HS-27A (cell line): ENCODE measurements at regions not wholly inside any gene's neighbourhood (a gene's known extent, or its start where the extent isn't known, plus 50 kb on each side); places are given as distances from the start of the nearest gene placed in this dataset.
"Not testable (repeated sequence)": the region's sequence is repeated elsewhere in the genome, so short reads cannot be mapped to it uniquely, and the experiment has no call there.

ENCODE experiments used
- DNase-seq: peaks from one replicate; pipeline ENCODE4 v3.0.0-alpha.2; 2012; ENCODE audit warnings: low read depth, missing footprints

- no peak for DNase-seq
These were observed 280.4 kb downstream of the ALDH8A1 start for GRCh38 chr6:134669485-134669884.

GRCh38 chr6:134667111-134667510, 282.8 kb downstream of the ALDH8A1 start:
- DNase-seq: no peak

DNA sequence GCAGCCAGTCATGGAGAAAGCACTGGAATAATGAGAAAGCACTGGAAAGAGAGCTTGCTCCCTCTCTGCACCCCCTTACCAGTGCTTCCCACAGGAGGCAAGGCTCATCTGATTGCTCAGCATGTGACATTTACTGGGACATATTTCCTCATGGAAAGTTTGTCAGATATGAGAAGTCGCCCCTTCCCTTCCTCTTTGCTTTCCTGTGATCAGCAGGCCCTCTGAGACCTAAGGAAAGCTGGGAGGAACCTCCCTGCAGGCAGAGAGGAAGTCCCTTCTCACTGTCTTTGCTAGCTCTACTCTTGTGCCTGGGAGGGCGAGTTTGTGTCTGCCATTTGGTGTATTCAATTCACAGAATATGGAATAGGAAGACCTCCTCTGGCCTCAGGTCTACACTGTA, 283.8 kb downstream of the ALDH8A1 start:
- DNase-seq: no peak

DNA sequence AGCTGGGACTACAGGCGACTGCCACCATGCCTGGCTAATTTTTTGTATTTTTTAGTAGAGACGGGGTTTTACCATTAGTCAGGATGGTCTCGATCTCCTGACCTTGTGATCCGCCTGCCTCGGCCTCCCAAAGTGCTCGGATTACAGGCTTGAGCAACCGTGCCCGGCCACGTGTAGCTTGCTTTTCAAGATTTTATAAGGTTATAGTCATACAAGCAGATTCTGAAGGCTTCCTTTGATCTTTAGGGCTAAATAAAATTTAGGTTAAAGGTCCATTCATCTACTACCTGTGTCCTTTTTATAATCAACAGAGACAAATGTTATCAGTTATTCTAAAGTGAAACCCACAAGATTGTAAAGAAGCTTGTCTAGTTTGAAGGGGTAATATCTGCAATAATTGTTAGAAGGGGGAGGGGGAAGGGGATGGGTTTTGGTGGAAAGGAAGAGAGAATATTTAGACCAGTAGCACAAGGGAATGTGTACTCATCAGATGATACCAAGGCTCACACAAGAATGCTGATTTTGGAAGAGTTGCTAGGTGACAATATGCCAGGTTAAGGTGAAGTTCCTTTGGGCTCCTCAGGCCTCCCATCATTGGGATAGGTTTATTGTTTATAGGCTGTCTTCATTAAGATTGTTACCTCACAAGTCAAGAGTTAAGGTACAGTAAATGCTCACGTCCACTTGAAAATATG, 284.7 kb downstream of the ALDH8A1 start:
- no peak for DNase-seq

DNA sequence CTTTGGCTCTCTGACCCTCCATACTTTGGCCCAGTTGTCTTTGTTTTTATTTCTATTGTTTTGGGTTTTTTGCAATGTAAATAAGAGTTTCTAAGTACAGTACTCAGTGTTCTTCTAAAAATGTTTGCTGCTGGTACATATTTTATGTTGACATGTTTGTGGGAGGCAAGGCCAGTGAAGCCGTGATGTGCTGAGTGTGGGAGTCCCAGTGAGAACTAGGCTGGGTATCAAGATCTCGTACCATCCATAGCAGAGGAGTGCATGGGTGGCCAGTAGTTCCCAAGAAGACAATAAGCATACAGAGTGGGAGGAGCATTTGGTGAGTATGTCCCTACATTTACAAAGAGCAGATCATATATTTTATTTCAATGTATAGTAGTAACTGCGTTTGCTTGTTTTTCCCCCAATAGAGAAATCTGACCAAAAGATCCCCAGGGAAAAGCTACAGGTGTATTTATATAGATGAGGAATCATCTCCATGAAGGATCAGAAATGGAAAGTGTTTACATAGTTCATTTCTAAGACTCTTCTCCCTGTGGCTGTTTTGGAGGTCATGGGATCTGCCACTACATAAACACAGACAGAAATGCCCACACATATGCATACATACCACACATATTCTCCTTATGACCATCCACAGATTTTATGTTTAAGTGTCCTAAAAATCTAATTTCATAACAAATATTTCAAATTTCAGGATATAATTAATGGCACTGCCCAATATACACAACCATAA, 285.9 kb downstream of the ALDH8A1 start:
- peak; percentile 22 for DNase-seq

- no peak for DNase-seq
These were observed 286.5 kb downstream of the ALDH8A1 start for GRCh38 chr6:134663356-134663755.

GRCh38 chr6:134662077-134662700, 287.7 kb downstream of the ALDH8A1 start:
- DNase-seq: no peak

DNA sequence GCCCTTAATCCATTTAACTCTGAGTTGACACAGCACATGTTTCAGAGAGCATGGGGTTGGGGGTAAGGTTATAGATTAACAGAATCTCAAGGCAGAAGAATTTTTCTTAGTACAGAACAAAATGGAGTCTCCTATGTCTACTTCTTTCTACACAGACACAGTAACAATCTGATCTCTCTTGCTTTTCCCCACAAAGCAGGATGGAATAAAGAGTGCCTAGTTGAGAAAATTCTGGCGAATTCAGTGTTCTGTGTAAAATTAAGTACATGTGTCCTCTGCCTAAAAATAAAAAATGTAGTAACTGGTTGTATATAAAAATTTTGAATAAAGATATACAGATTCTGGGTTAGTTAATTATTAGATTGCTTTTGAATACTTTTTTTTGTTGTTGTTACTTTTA, 290.0 kb downstream of the ALDH8A1 start:
- DNase-seq: not testable (repeated sequence)

- DNase-seq: no peak
These were observed 291.3 kb downstream of the ALDH8A1 start for GRCh38 chr6:134658596-134658995.

GRCh38 chr6:134657751-134658527, 292.0 kb downstream of the ALDH8A1 start:
- DNase-seq: no peak

DNA sequence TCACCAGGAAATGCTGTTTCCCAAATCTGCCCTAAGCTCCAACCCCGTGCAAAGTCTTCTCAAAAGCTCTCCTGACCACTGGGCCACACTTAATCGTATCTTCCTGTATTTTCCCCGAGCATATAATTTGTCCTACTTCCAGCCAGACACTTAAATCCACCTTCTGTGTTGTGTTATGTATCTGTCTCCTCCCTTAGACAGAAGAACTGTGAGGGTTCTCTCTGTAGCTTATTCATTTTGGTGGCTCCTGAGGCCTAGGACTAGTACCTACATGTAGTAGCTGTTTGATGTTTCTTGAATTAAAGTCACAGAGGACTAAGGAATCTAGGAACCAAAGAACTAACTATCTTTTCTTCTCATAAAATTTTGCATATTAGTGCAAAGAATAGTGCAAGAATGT, 292.6 kb downstream of the ALDH8A1 start:
- no peak for DNase-seq

DNA sequence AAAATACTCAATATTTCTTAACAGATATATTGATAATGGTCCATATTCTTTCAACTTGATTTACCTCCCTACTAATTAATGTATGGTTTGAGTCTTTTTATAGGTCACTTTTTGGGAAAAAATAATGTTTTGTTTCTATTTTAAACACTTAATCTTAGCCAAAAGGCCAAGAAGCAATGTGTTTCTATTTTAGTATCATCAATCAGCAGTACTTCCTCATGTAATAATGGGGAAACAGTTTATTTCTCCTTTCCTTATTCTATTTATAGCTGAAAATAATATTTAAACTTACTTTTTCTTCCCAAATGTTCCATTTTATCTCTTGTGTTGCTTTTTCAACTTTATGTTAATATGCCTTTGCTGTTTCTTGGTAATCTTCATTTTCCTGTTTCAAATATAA, 295.1 kb downstream of the ALDH8A1 start:
- no peak for DNase-seq

DNA sequence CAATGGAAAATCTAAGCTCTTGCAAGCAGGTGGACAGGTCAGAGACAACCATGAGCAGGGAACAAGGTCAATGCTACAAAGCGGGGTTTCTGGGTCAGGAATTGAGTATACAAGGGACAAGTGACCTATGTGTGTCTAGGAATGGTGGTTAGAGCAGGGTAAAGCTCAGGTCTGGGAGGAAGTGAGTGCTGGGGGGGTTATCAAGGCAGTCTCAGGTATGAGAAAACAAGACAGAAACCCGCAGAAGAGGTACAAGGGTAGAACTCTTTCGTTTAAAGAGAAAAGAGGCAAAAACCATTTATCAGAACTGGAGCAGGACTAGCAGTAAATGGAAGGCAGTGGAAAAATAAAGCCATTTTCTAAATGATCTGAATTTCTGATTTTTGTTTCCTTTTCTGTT, 298.4 kb downstream of the ALDH8A1 start:
- DNase-seq: no peak

- DNase-seq: no peak
These were observed 302.0 kb downstream of the ALDH8A1 start for GRCh38 chr6:134647861-134648260.

DNA sequence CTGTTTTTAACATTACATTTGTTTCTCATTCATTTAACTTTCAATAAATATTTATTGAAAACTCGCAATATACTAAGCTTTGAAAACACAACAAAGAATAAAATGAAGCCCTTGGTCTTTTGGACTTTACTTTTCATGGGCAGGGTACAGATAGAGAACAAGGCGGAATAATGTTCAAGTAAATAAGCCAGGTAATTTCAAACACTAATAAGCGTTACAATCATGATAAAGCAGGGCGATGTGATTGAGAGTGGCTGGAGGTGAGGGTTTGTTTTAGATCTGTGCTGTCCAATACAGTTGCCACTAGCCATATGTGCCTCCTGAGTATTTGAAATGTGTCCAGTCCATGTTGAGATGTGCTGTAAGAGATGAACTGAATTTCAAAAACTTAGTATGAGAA, 307.1 kb downstream of the ALDH8A1 start:
- DNase-seq: no peak

DNA sequence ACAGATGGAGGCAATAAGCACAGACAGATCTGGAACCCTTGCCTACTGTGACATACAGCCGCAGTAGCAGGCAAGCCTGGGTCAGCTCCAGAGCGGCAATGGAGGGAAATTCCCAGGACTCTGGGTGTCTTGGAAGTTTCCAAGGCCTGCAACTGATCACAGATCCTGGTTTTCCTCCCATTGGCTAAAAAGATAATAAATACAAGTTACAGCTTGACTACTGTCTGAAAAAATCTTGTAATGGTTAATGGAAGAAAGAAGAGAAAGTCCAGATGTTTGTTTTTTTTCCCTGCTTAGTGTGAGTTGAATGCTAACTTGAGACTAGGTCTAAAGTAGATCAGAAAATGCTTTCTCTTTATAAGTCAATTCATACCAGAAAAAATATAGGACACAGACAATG, 307.6 kb downstream of the ALDH8A1 start:
- no peak for DNase-seq

- peak; percentile 87 for DNase-seq
These were observed 308.9 kb downstream of the ALDH8A1 start for GRCh38 chr6:134640975-134641429.

GRCh38 chr6:134640229-134640628, 309.7 kb downstream of the ALDH8A1 start:
- no peak for DNase-seq

- no peak for DNase-seq
These were observed 312.0 kb downstream of the ALDH8A1 start for GRCh38 chr6:134637847-134638437.

DNA sequence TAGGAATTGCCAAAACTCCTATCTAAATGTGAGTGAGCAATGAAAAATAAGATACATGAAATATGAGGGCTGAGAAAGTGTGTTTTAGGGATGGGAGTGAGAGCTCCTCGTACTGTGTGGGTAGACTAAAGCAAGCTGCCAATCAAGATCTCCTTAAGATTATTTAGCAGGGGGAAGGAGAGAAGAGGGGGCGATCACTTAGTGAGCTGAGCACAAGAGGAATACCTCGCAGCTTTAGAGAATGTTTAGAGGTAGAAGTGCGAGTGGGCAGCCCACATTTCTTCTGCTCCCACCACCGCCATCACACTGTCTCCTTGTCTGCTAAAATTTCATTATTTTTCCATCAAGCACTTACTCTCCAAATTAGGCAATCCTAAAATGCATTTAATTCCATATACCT, 312.6 kb downstream of the ALDH8A1 start:
- no peak for DNase-seq

DNA sequence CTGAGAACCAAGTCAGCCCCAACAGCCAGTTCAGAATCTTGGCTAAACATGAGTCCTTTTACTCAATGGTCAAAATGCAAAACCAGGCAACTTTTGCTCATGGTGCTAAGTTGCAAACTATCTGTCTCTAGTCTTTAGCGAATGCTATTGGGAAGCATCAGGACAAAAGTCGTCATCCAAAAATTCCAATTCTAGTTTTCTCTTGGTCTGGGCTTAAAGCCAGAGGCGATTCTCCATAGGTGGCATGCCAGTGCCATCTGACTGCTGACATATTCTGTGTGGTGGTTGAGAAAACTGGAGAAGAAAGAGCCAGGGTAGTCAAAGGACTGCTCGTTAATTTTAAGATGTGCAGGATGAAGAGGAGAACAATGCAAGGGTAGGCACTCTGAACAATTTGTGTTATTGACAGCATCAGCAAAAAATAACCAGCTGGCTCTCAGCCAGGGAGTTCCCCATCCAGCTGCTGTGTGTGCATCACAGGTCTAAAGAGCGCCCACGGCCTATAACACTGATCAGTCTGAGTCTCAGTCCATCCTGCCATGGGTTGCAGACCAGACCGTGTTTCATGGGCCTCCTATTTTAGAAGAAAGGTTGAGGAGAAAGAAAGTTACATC, 313.6 kb downstream of the ALDH8A1 start:
- DNase-seq: no peak

- no peak for DNase-seq
These were observed 314.9 kb downstream of the ALDH8A1 start for GRCh38 chr6:134634966-134635365.
